H9 (cell line): ENCODE measurements at regions not wholly inside any gene's neighbourhood (a gene's known extent, or its start where the extent isn't known, plus 50 kb on each side); places are given as distances from the start of the nearest gene placed in this dataset.

Experiments used
- DNase-seq: peaks from one replicate; pipeline ENCODE4 v3.0.0-alpha.2; 2017
- H2AFZ ChIP-seq: one replicate; pipeline ENCODE4 v1.6.1; 2013; ENCODE audit warnings: mild to moderate bottlenecking, low read length, control low read depth, moderate library complexity
- H2AK5ac ChIP-seq: 2 replicates; pipeline ENCODE4 v1.6.1; 2013; ENCODE audit warnings: low read length, control low read depth, mixed read lengths; ENCODE audit not compliant: insufficient read length
- H2BK120ac ChIP-seq: one replicate; pipeline ENCODE4 v1.6.1; 2013; ENCODE audit warnings: low read depth, mild to moderate bottlenecking, low read length, control low read depth, inconsistent platforms; ENCODE audit not compliant: poor library complexity, severe bottlenecking
- H2BK12ac ChIP-seq: 2 replicates; pipeline ENCODE4 v1.6.1; 2013; ENCODE audit warnings: low read length, control low read depth, mixed read lengths, low read depth; ENCODE audit not compliant: insufficient read length
- H2BK15ac ChIP-seq: 2 replicates; pipeline ENCODE4 v1.6.1; 2013; ENCODE audit warnings: low read depth, low read length, control low read depth
- H2BK20ac ChIP-seq: one replicate; pipeline ENCODE4 v1.6.1; 2013; ENCODE audit warnings: low read depth, mild to moderate bottlenecking, low read length, control low read depth, inconsistent platforms; ENCODE audit not compliant: poor library complexity, severe bottlenecking
- H2BK5ac ChIP-seq: 2 replicates; pipeline ENCODE4 v1.6.1; 2013; ENCODE audit warnings: low read length, control low read depth, mixed read lengths; ENCODE audit not compliant: insufficient read length
- H3K14ac ChIP-seq: 2 replicates; pipeline ENCODE4 v1.6.1; 2013; ENCODE audit warnings: low read length, control low read depth; ENCODE audit not compliant: insufficient read depth
- H3K18ac ChIP-seq: 2 replicates; pipeline ENCODE4 v1.6.1; 2013; ENCODE audit warnings: low read depth, mild to moderate bottlenecking, mixed read lengths, low read length, control low read depth; ENCODE audit not compliant: insufficient read length
- H3K23ac ChIP-seq: 2 replicates; pipeline ENCODE4 v1.6.1; 2013; ENCODE audit warnings: low read length, control low read depth, mixed read lengths, low read depth; ENCODE audit not compliant: insufficient read length
- H3K23me2 ChIP-seq: 2 replicates; pipeline ENCODE4 v1.6.1; 2013; ENCODE audit warnings: low read depth, mild to moderate bottlenecking, mixed read lengths, low read length, control low read depth; ENCODE audit not compliant: insufficient read length, poor library complexity, severe bottlenecking
- H3K27ac ChIP-seq: 2 replicates; pipeline ENCODE4 v1.5.1; 2013; ENCODE audit warnings: low read length, control low read depth, mixed read lengths, low read depth; ENCODE audit not compliant: insufficient read length
- H3K27me3 ChIP-seq: 2 replicates; pipeline ENCODE4 v1.6.1; 2013; ENCODE audit warnings: low read length, control low read depth, inconsistent platforms; ENCODE audit not compliant: insufficient read depth
- H3K4ac ChIP-seq: 2 replicates; pipeline ENCODE4 v1.6.1; 2013; ENCODE audit warnings: low read depth, mild to moderate bottlenecking, control low read depth, inconsistent platforms, low read length, moderate library complexity
- H3K4me1 ChIP-seq: 2 replicates; pipeline ENCODE4 v1.6.1; 2013; ENCODE audit warnings: low read length, control low read depth, inconsistent platforms; ENCODE audit not compliant: insufficient read depth
- H3K4me2 ChIP-seq: 2 replicates; pipeline ENCODE4 v1.6.1; 2013; ENCODE audit warnings: low read length, control low read depth, mixed read lengths; ENCODE audit not compliant: insufficient read length, insufficient read depth
- H3K56ac ChIP-seq: 2 replicates; pipeline ENCODE4 v1.6.1; 2013; ENCODE audit warnings: low read depth, mild to moderate bottlenecking, mixed read lengths, low read length, control low read depth; ENCODE audit not compliant: insufficient read length
- H3K79me1 ChIP-seq: 2 replicates; pipeline ENCODE4 v1.6.1; 2013; ENCODE audit warnings: low read depth, mild to moderate bottlenecking, moderate library complexity, low read length, control low read depth, inconsistent platforms; ENCODE audit not compliant: insufficient read depth, poor library complexity, severe bottlenecking
- H3K79me2 ChIP-seq: 2 replicates; pipeline ENCODE4 v1.6.1; 2013; ENCODE audit warnings: low read length, control low read depth, inconsistent platforms; ENCODE audit not compliant: insufficient read depth
- H3K9ac ChIP-seq: 2 replicates; pipeline ENCODE4 v1.6.1; 2013; ENCODE audit warnings: low read length, control low read depth, mixed read lengths; ENCODE audit not compliant: insufficient read length; ENCODE audit errors: extremely low read depth
- H3K9me3 ChIP-seq: one replicate; pipeline ENCODE4 v1.6.1; 2013; ENCODE audit warnings: low read depth, low read length, inconsistent platforms; ENCODE audit not compliant: control insufficient read depth
- H3T11ph ChIP-seq: one replicate; pipeline ENCODE4 v1.6.1; 2013; ENCODE audit warnings: mild to moderate bottlenecking, low read length, control low read depth, inconsistent platforms
- H4K20me1 ChIP-seq: one replicate; pipeline ENCODE4 v1.6.1; 2013; ENCODE audit not compliant: control insufficient read depth, insufficient read length, insufficient read depth
- H4K5ac ChIP-seq: 2 replicates; pipeline ENCODE4 v1.6.1; 2013; ENCODE audit warnings: low read depth, mild to moderate bottlenecking, mixed read lengths, low read length, control low read depth; ENCODE audit not compliant: insufficient read length
- H4K8ac ChIP-seq: replicated peaks from 2 replicates; pipeline ENCODE4 v1.6.1; 2013; ENCODE audit warnings: low read length, control low read depth, mixed read lengths, low read depth; ENCODE audit not compliant: insufficient read length
- H4K91ac ChIP-seq: 2 replicates; pipeline ENCODE4 v1.6.1; 2013; ENCODE audit warnings: low read depth, mild to moderate bottlenecking, moderate library complexity, mixed read lengths, low read length, control low read depth; ENCODE audit not compliant: insufficient read length
- H3K27ac Mint-ChIP-seq, 3 experiments: 2 replicates in 2 of 3; 3 replicates in 1 of 3; pipeline ENCODE4 v1.8.0; 2020 to 2021; ENCODE audit warnings: mixed read lengths in 3 of 3, mild to moderate bottlenecking in 1 of 3, moderate library complexity in 1 of 3
- H3K27me3 Mint-ChIP-seq: 2 replicates; pipeline ENCODE4 v1.8.0; 2021; ENCODE audit warnings: low read depth, mild to moderate bottlenecking, moderate library complexity, mixed read lengths
- H3K36me3 Mint-ChIP-seq, 3 experiments: 2 replicates in 2 of 3; 3 replicates in 1 of 3; pipeline ENCODE4 v1.8.0; 2020 to 2021; ENCODE audit warnings: low read depth in 3 of 3, mixed read lengths in 3 of 3; ENCODE audit not compliant: insufficient read depth in 1 of 3
- H3K4me1 Mint-ChIP-seq, 2 experiments: 2 replicates each; pipeline ENCODE4 v1.8.0; 2020; ENCODE audit warnings: mixed read lengths in 2 of 2
- H3K4me3 Mint-ChIP-seq, 2 experiments: 2 replicates in 1 of 2; 3 replicates in 1 of 2; pipeline ENCODE4 v1.8.0; 2020 to 2021; ENCODE audit warnings: mild to moderate bottlenecking in 2 of 2, mixed read lengths in 2 of 2, moderate library complexity in 1 of 2
- H3K9me3 Mint-ChIP-seq, 2 experiments: 2 replicates in 1 of 2; 3 replicates in 1 of 2; pipeline ENCODE4 v1.8.0; 2020; ENCODE audit warnings: mild to moderate bottlenecking in 2 of 2, mixed read lengths in 2 of 2, moderate library complexity in 1 of 2
- CTCF ChIP-seq: fragments of 200-600 bp; sonication (generic); conservative IDR thresholded peaks from 3 replicates; pipeline ENCODE4 v1.8.0; 2021; ENCODE audit warnings: antibody characterized with exemption, mild to moderate bottlenecking
- WGBS: extraction: QIAGEN DNeasy Blood & Tissue Kit; methylation state at CpG from one replicate; pipeline ENCODE4 v1.1.7; 2013; ENCODE audit warnings: missing lambda C conversion rate, low lambda C conversion rate, mixed read lengths; ENCODE audit not compliant: insufficient read length; ENCODE audit errors: extremely low coverage; 5-methylcytosine and 5-hydroxymethylcytosine counted together

- Histone ChIP-seq H2BK15ac (no peak overlapping the region), H3K79me1 (no peaks in the 10 kb centered on the region), H2AFZ (no peak overlapping the region), H4K91ac (no peak overlapping the region), H4K20me1 (no peaks in the 10 kb centered on the region), H3K27ac (no peak overlapping the region), H2BK20ac (no peak overlapping the region), H3K56ac (no peak overlapping the region), H3K79me2 (no peaks in the 10 kb centered on the region), H3K14ac (no peak overlapping the region), H2BK12ac (no peak overlapping the region), H3K9ac (no peak overlapping the region), H2BK120ac (no peak overlapping the region), H3K23ac (no peak overlapping the region), H3K18ac (no peak overlapping the region), H3K23me2 (no peaks in the 10 kb centered on the region), H2BK5ac (no peak overlapping the region), H3K4me1 (no peaks in the 10 kb centered on the region; the same call in 1 of the 2 replicates), H3K9me3 (no peaks in the 10 kb centered on the region), H3K4ac (no peak overlapping the region), H3T11ph (no peak overlapping the region), H2AK5ac (no peak overlapping the region), H3K27me3 (no peaks in the 10 kb centered on the region), H4K5ac (no peak overlapping the region), H3K4me2 (no peak overlapping the region), H4K8ac (no peak overlapping the region)
- no peak overlapping the region for H3K27ac Mint-ChIP-seq
- peaks cover 7 to 25% of the 10 kb centered on the region in 2 experiments for H3K4me1 Mint-ChIP-seq
- no peaks in the 10 kb centered on the region for H3K9me3 Mint-ChIP-seq
- no CpG with 5 or more reads among the region's 6 CpGs for WGBS
- peaks cover 36% of the 10 kb centered on the region for H3K27me3 Mint-ChIP-seq
- no peaks in the 10 kb centered on the region; a peak in 1 of 7 replicates for H3K36me3 Mint-ChIP-seq
- H3K4me3 Mint-ChIP-seq, result no peak overlapping the region
- DNase-seq, result peak; percentile 56
- no peak for TF ChIP-seq CTCF
These were observed 78.7 kb upstream of the GRAMD1B start for GRCh38 chr11:123351375-123351774.
